Lower lobe of right lung (tissue), 2 donors: ENCODE measurements at regions not wholly inside any gene's neighbourhood (a gene's known extent, or its start where the extent isn't known, plus 50 kb on each side); places are given as distances from the start of the nearest gene placed in this dataset.

Experiments
- ATAC-seq, 2 donors: fragments of 200-7000 bp; cut with Tn5 transposase; one replicate each; pipeline ENCODE4 v1.9.1; 2020 to 2022; ENCODE audit warnings: mild to moderate bottlenecking in 2 of 2, moderate library complexity in 2 of 2
- DNase-seq: peaks from one replicate; pipeline ENCODE4 v3.0.0-alpha.2; 2020
- H3K27ac ChIP-seq: fragments of 200-600 bp; one replicate; pipeline ENCODE4 v1.8.0; 2022
- H3K27me3 ChIP-seq: fragments of 200-600 bp; one replicate; pipeline ENCODE4 v1.8.0; 2022; ENCODE audit warnings: low read depth
- H3K36me3 ChIP-seq: fragments of 200-600 bp; one replicate; pipeline ENCODE4 v1.8.0; 2022; ENCODE audit warnings: mild to moderate bottlenecking
- H3K4me1 ChIP-seq: fragments of 200-600 bp; one replicate; pipeline ENCODE4 v1.8.0; 2022
- H3K4me3 ChIP-seq: fragments of 200-600 bp; one replicate; pipeline ENCODE4 v1.8.0; 2022; ENCODE audit warnings: mild to moderate bottlenecking
- H3K9me3 ChIP-seq: fragments of 200-600 bp; one replicate; pipeline ENCODE4 v1.8.0; 2022
- CTCF ChIP-seq: fragments of 200-600 bp; IDR thresholded peaks from one replicate; pipeline ENCODE4 v1.8.0; 2022; ENCODE audit warnings: antibody characterized with exemption, mild to moderate bottlenecking
- intact Hi-C: fragments of 100-400 bp; cut with DNase I; formaldehyde crosslinking; loops from one replicate; pipeline ENCODE4 v1.11.0; 2022
- donor health status: DM: no; HTN: yes; CAD: no; lungs with severe emphysema.

GRCh38 chr2:146964494-146964893 is 880.3 kb upstream of the ACVR2A start:
- ATAC-seq (no peak), DNase-seq (no peak)
- TF ChIP-seq CTCF: no peak
- Histone ChIP-seq H3K27me3 (no peaks in the 10 kb centered on the region), H3K4me3 (no peak overlapping the region), H3K4me1 (no peaks in the 10 kb centered on the region), H3K27ac (no peak overlapping the region), H3K9me3 (no peaks in the 10 kb centered on the region), H3K36me3 (no peaks in the 10 kb centered on the region)
- intact Hi-C loops: no loop called here

DNA sequence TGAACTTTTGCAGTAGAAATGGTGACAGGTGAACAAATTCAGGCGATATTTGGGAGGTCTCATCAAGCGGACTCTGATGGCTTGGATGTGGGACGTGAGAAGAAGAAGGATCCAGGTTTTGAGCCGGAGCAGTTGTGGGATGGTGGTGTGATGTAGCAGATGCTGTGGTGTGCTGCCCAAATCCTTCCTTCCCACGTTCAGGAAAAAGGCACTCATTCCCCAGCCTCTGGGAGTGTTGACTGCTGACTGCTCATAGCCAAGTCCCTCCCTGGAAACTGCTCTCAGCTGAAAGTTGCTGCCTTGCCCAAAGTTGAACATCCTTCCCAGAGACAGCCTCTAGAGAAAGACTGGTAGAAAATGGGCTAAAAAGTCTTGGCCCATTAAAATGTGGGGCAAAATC is 890.3 kb upstream of the ACVR2A start:
- no peak for ATAC-seq
- intact Hi-C loops: no loop called here

GRCh38 chr2:146952696-146953095 is 892.1 kb upstream of the ACVR2A start:
- H3K4me1 ChIP-seq: peaks cover 11% of the 10 kb centered on the region
- intact Hi-C loops: no loop called here
- H3K9me3 ChIP-seq: no peaks in the 10 kb centered on the region
- no peak for DNase-seq
- H3K4me3 ChIP-seq: no peak overlapping the region
- no peaks in the 10 kb centered on the region for H3K27me3 ChIP-seq
- no peak for TF ChIP-seq CTCF
- H3K27ac ChIP-seq: no peak overlapping the region
- ATAC-seq: no peak
- no peaks in the 10 kb centered on the region for H3K36me3 ChIP-seq

More for the DNA sequence above, 890.3 kb upstream of the ACVR2A start:
- no peak for DNase-seq
- H3K4me3 ChIP-seq: no peak overlapping the region
- no peak overlapping the region for H3K27ac ChIP-seq
- no peaks in the 10 kb centered on the region for H3K36me3 ChIP-seq
- H3K4me1 ChIP-seq: peaks cover 11% of the 10 kb centered on the region
- TF ChIP-seq CTCF: no peak
- no peaks in the 10 kb centered on the region for H3K9me3 ChIP-seq
- H3K27me3 ChIP-seq: no peaks in the 10 kb centered on the region

DNA sequence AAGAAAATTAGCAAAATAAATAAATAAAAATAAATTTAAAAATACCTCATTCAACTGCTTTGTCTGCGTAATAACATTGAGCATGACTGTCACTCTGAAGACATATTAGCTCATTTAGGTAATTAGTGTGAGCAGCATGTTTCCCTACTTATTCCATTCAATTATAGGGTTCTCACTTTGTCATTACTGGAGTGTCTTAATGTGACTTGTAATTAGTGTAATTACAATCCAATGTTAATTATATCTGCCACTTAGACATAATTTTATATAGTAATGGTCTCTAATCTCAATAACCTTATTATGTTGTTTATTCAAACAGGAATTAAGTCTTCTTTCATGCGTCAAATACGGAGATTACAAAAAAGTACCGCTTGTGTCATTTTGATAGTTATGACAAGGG is 893.9 kb upstream of the ACVR2A start:
- no peak for TF ChIP-seq CTCF
- Histone ChIP-seq H3K4me3 (no peak overlapping the region), H3K27ac (no peak overlapping the region), H3K4me1 (peaks cover 11% of the 10 kb centered on the region), H3K36me3 (no peaks in the 10 kb centered on the region), H3K9me3 (no peaks in the 10 kb centered on the region), H3K27me3 (no peaks in the 10 kb centered on the region)
- intact Hi-C loops: no loop called here
- no peak for DNase-seq
- no peak for ATAC-seq

- Histone ChIP-seq H3K27me3 (no peaks in the 10 kb centered on the region), H3K27ac (no peak overlapping the region), H3K9me3 (no peaks in the 10 kb centered on the region), H3K36me3 (no peaks in the 10 kb centered on the region), H3K4me1 (peaks cover 11% of the 10 kb centered on the region), H3K4me3 (no peak overlapping the region)
- ATAC-seq (no peak), DNase-seq (no peak)
- intact Hi-C loops: no loop called here
- no peak for TF ChIP-seq CTCF
Measured at GRCh38 chr2:146950361-146950760, 894.5 kb upstream of the ACVR2A start.

DNA sequence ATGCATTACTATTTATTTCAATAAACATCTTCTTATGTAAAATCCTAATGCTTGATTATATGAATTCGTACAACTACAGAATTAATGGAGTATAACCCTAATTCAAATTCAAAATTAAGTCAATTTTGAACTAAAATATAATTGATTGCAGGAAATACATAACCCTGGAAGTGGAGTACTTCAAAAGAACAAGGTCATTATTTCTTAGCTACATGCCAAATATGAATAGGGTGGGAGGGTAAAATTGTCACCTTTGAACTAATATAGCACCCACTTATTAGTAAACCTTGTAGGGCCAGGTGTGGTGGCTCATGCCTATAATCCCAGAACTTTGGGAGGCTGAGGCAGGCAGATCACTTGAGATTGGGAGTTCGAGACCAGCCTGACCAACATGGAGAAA is 895.4 kb upstream of the ACVR2A start:
- Histone ChIP-seq H3K36me3 (no peaks in the 10 kb centered on the region), H3K27ac (no peak overlapping the region), H3K27me3 (no peaks in the 10 kb centered on the region), H3K9me3 (no peaks in the 10 kb centered on the region), H3K4me1 (peaks cover 11% of the 10 kb centered on the region), H3K4me3 (no peak overlapping the region)
- ATAC-seq (no peak), DNase-seq (no peak)
- intact Hi-C loops: no loop called here
- TF ChIP-seq CTCF: no peak
